ENCODE measurements at regions not wholly inside any gene's neighbourhood (a gene's known extent, or its start where the extent isn't known, plus 50 kb on each side); places are given as distances from the start of the nearest gene placed in this dataset.
"Not testable (repeated sequence)": the region's sequence is repeated elsewhere in the genome, so short reads cannot be mapped to it uniquely, and the experiment has no call there.

DNA sequence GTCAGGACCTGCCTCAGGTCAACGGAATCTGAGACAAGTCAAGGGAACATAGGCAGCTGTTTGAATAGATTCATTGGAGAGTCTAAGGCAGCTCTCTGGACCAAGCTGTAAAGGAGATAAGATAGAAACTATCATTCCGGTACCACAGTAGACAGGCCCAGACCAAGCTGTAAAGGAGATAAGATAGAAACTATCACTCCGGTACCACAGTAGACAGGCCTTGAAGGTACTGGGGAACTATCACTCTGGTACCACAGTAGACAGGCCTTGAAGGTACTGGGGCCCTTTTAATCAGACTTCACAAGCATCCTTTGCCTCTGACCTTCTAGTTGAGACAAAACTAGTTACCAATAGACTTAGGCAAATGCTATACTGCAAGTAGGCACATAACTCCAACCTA, 346.1 kb downstream of the DCDC2C start:
- DNase-seq = no peak

DNA sequence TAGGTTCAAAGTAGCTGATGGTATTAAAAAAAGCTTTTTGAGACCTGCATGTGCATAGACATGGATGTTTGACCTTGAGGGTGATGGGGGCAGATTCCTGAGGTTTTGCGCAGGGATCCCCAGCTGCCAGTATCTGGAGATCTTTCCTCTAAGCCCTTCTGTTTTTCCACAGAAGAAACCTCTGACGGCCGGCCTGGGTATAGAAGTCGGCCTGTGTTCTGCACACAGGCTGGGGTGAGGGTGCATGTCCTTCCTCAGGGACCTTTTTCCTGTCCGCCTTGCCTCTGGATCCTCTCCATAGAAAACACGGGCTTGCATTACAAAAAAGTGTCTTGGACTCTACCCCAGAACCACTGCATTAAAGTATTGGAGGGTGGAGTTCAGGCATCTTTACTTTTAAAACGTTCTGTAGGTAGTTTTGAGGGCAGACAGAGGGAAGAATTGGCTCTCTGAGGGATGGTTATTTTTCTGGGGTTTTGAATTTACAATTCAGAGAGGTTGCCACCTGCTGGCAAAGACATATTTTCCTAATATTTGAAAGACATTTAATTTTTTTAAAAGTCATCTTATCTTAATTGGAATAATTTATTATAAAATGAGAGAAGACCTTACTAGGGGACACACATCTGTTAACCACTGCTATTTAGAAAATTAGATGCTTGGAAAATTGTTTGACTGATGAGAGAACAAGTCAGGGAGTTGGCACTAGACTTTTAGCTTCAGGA, 350.6 kb downstream of the DCDC2C start:
- peak; percentile 10 for DNase-seq

GRCh38 chr2:4066217-4066616, 362.8 kb downstream of the DCDC2C start:
- DNase-seq = no peak

- no peak for DNase-seq
Measured at GRCh38 chr2:4073026-4073569, 369.7 kb downstream of the DCDC2C start.

DNA sequence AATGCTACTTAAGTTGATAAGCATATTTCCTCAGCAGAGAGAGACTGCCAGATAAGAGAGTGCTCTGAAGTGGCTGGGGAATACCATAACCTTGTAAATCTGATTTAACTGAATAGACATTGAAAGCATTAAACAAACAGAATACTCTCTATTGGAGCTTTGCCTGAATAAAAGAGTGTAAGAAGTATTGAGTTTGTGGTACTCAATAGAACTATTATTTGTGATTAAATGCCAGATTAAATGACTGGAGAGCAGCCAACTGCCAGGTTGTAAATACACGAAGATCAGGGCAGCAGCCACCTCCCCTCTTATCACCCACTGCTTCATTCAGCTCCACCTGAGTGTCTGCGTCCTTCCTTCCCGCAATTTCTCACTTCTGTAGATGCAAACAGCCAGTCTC, 373.6 kb downstream of the DCDC2C start:
- DNase-seq = no peak

DNA sequence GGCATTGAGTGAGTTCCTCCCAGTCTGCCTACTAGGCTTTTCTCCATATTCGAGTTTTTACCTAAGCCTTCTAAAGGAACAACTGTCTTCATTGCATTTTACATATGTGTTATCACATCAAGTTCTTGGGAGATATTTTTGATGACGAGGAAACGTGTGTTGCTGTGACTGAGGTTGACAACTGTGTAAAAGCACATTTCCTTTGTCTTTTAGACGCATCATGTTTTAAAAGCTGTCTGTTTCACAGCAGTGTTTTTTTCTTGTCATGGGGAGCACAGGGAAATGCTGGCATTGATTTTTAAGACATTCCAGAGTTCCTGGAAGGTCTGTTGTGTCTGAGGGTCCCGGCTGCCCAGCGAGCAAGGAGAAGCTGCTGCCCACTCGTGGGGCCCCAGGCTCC, 381.8 kb downstream of the DCDC2C start:
- no peak for DNase-seq

DNA sequence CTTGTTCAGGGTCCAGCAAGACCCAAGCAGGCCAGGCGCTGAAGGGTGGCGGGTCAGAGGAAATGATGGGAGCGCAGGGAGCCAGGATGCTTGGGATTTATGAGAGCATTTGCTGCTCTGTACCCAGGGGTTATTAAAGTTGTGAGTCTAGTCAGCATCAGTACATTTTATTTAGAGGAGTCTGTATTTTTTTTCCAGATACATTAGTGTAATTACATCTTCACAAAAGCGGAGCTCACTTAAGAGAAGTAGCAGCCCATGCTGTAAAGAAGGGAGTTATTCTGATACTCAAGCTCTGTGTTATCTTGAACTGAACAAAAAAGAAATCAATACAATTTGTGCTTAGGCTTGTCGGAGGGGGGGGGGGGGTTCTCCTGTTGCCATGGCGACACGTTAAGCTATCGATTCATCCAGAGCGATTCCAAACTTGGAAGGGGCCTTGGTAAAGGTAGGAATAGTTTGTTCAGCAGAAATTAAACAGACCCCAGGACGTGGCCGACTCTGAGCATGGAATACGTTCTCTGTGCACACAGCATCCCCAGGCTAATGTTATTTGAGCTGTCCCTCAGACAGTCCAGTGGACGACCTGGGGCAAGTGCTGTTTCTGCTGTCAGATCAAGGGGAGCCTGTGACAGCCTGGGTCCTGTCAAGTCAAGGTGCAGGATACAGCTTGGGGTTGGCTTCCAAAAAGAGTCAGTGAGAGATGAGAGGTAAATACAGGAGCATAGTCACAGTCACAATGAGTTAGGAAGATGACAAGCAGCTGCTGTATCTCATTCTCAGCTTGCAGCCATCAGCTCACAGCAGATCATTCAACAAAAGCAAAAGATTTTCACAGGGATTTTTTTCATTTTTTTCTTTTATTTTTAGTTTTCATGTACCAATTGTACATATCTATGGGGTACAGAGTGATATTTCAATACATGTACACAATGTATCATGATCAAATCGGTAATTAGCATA, 387.6 kb downstream of the DCDC2C start:
- no peak for DNase-seq

DNA sequence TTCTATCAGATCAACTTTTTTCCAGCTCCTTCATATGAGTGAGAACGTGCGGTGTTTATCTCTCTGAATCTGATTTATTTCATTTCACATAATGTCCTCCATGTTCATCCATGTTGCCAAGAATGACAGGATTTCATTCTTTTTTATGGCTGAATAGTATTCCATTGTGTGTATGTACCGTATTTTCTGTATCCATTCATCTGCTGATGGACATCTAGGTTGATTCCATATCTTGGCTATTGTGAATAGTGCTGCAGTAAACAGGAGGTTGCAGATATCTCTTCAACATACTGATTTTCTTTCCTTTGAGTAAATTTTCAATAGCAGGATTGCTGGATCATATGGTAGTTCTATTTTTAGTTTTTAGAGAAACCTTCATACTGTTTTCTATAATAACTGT, 388.5 kb downstream of the DCDC2C start:
- no peak for DNase-seq

- DNase-seq = no peak
Measured at GRCh38 chr2:4094743-4095142, 391.4 kb downstream of the DCDC2C start.

DNA sequence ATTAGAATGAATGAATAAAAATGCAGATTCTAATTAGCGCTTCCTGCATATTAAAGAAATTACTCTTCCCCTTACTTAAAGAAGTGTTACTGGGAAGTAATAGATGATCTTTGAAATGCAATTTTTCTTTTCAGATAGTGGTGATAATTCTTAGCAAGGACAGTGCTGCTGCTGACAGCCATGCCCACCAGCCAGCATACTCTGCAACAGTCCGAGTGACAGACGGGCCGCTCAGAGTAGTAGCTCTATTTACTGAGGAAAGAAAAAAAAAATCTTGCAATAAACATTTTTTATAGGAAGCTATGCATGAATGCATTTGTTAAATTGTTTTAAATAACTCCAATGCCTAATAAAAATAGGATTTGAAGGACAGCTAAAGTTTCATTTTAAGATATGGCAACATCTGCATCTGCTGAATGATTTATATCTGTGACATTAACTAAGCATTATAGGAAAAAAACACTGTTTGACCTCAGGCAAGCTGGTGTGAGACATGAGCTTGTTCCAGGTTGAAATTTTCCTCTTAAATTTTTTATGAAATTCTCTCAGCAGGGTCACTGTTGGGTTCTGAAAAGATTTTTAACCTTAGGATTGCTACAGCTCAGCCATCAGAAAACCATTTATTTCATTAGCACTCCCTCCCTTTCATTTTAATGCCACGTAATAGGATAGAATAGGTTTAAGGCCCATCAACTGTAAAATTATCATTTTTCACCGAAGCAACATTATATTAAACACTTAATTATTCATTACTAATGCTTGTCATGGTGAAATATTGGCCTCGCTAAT, 393.8 kb downstream of the DCDC2C start:
- DNase-seq = no peak

DNA sequence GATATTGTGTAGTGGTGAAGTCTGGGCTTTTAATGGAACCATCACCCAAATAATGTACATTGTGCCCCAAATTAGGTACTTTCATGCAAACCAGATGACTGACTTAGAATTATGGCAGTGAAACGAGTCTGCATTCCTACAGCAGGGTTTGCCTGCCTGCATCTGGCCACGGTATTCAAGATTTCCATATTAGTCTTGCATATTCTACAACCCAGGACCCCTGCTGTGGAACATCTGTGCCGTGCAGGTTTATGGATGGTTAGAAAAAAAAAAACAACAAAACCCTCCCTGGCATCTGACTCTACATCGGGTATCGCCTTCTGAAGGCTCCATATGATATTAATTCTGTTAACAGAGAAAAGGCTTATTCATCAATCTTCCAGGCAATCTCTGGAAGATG, 394.8 kb downstream of the DCDC2C start:
- DNase-seq = no peak

GRCh38 chr2:4101936-4102335, 398.6 kb downstream of the DCDC2C start:
- no peak for DNase-seq

- DNase-seq = no peak
Measured at GRCh38 chr2:4107179-4107578, 403.8 kb downstream of the DCDC2C start.

GRCh38 chr2:4110273-4110672, 406.9 kb downstream of the DCDC2C start:
- no peak for DNase-seq

GRCh38 chr2:4115435-4115834, 412.1 kb downstream of the DCDC2C start:
- DNase-seq = not testable (repeated sequence)

- DNase-seq = no peak
Measured at GRCh38 chr2:4122726-4123125, 419.4 kb downstream of the DCDC2C start.

DNA sequence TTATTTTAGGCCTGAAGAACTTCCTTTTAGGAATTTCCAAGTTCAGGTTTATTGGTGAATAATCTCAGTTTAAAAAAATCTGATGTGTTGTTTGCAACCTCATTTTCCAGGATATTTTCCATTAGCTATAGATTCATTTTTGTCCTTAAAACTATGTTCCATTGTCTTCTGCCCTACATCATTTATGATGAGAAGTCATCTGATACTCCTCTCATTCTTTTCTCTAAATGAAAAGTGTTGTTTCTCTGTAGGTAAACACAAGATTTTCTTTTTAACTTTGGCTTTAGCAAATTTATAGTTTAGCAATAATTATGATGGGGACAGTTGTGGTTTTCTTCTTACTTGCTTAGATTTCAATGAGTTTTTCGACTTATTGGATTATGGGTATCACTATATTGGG, 427.3 kb downstream of the DCDC2C start:
- DNase-seq = no peak

DNA sequence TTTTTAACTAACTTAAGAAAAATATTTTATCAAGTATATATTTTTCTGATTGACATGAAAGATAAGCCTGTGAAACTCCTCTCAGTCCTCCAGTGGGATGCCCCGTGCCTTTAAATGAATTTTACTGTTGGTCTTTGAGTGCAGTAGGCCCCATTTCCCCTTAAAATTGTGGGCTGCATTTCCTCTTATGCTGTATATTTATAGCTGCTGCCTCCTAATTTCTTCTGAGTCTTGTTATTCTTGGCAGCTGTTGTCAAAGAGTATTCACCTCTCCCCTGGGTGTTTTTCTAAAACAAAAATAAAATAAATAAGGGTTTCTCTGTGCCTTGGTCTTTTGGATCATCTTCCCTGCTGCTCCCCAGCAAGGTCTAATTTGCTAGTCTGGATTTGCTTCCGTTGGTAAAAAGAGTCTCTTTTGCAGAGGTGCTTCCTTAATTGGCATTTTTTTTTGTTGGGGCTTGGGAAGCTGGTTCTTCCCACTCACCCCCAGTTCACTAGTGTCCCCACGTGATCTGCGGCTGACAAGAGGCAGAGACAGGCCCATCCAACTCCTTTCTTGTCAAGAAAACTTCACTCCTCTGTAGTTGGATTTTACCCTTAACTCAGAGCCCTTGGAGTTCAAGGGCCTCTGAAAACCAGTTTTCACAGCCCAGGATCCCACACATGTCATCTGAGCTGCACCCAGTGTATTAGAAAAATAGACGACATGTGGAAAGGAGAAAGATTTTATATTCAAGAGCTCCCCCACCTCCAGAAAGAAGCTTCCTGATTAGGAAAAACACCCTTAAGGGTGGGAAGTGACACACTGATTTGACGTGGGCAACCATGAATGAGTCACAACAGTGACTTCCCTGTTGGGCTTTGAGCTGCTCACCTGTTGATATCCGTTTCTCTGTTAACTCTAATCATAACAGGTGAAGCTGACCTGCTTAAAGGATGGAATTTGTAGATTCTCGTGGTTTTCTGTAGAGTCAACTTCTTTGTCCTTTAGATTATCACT, 431.5 kb downstream of the DCDC2C start:
- DNase-seq = no peak

GRCh38 chr2:4135765-4136164, 432.4 kb downstream of the DCDC2C start:
- DNase-seq = peak; percentile 6

DNA sequence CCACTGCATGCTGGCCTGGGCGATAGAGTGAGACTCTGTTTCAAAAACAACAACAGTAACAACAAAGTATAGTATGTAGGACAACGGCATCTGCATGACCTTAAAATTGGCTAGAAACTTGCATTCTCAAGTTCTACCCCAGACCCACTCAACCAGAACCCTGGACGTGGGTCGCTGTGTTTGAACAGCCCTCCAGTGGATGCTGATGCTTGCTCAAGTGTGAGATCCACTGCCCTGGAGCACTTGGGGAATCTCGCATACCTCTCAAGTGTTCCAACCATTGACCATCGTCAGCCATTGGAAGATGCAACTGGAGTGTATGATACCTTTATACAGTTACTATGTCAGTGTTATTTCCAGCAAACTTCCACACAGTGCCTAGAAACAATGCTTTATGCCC, 435.9 kb downstream of the DCDC2C start:
- DNase-seq = no peak

GRCh38 chr2:4139731-4140130, 436.4 kb downstream of the DCDC2C start:
- no peak for DNase-seq

Data from RPMI8226 (cell line).